ENCODE measurements at regions not wholly inside any gene's neighbourhood (a gene's known extent, or its start where the extent isn't known, plus 50 kb on each side); places are given as distances from the start of the nearest gene placed in this dataset.

GRCh38 chr6:113530769-113531168 lies 326.4 kb upstream of the MARCKS start:
- peak; percentile 82 for DNase-seq (ENCODE audit: low read depth, low spot score)
- in situ Hi-C loops (cut with HindIII; ENCODE audit: low sequenced_read_pairs): no loop called here
- no peak overlapping the region for H3K4me3 ChIP-seq (ENCODE audit: low read depth, low read length)
- TF ChIP-seq CTCF (IDR thresholded peaks at IDR 0.05; ENCODE audit: low read depth, low read length): no peak

GRCh38 chr6:113539202-113539601 lies 317.9 kb upstream of the MARCKS start:
- DNase-seq (ENCODE audit: low read depth, low spot score): peak; percentile 20
- in situ Hi-C loops (cut with HindIII; ENCODE audit: low sequenced_read_pairs): no loop called here
- TF ChIP-seq CTCF (IDR thresholded peaks at IDR 0.05; ENCODE audit: low read depth, low read length): no peak
- H3K4me3 ChIP-seq (ENCODE audit: low read depth, low read length): no peak overlapping the region

- H3K4me3 ChIP-seq (ENCODE audit: low read depth, low read length): no peak overlapping the region
- in situ Hi-C loops (cut with HindIII; ENCODE audit: low sequenced_read_pairs): no loop called here
- TF ChIP-seq CTCF (IDR thresholded peaks at IDR 0.05; ENCODE audit: low read depth, low read length): no peak
- DNase-seq (ENCODE audit: low read depth, low spot score): peak; percentile 23
These were observed 317.5 kb upstream of the MARCKS start for GRCh38 chr6:113539623-113540022.

GRCh38 chr6:113540466-113540865 lies 316.7 kb upstream of the MARCKS start:
- TF ChIP-seq CTCF (IDR thresholded peaks at IDR 0.05; ENCODE audit: low read depth, low read length): no peak
- in situ Hi-C loops (cut with HindIII; ENCODE audit: low sequenced_read_pairs): no loop called here
- DNase-seq (ENCODE audit: low read depth, low spot score): peak; percentile 51

GRCh38 chr6:113551168-113551567 lies 306.0 kb upstream of the MARCKS start:
- TF ChIP-seq CTCF (IDR thresholded peaks at IDR 0.05; ENCODE audit: low read depth, low read length): no peak

More at GRCh38 chr6:113540466-113540865, 316.7 kb upstream of the MARCKS start:
- H3K4me3 ChIP-seq (ENCODE audit: low read depth, low read length): no peak overlapping the region

GRCh38 chr6:113556775-113557174 lies 300.4 kb upstream of the MARCKS start:
- in situ Hi-C loops (cut with HindIII; ENCODE audit: low sequenced_read_pairs): no loop called here
- no peak for TF ChIP-seq CTCF (IDR thresholded peaks at IDR 0.05; ENCODE audit: low read depth, low read length)
- no peak overlapping the region for H3K4me3 ChIP-seq (ENCODE audit: low read depth, low read length)
- no peak for DNase-seq (ENCODE audit: low read depth, low spot score)

More at GRCh38 chr6:113551168-113551567, 306.0 kb upstream of the MARCKS start:
- H3K4me3 ChIP-seq (ENCODE audit: low read depth, low read length): no peak overlapping the region
- no peak for DNase-seq (ENCODE audit: low read depth, low spot score)
- in situ Hi-C loops (cut with HindIII; ENCODE audit: low sequenced_read_pairs): no loop called here

- no peak for DNase-seq (ENCODE audit: low read depth, low spot score)
- in situ Hi-C loops (cut with HindIII; ENCODE audit: low sequenced_read_pairs): no loop called here
- no peak for TF ChIP-seq CTCF (IDR thresholded peaks at IDR 0.05; ENCODE audit: low read depth, low read length)
- H3K4me3 ChIP-seq (ENCODE audit: low read depth, low read length): no peak overlapping the region
These were observed 298.7 kb upstream of the MARCKS start for GRCh38 chr6:113558431-113558830.

All from astrocyte of the spinal cord (primary cell).